Body of pancreas (tissue), 4 donors: ENCODE measurements at regions not wholly inside any gene's neighbourhood (a gene's known extent, or its start where the extent isn't known, plus 50 kb on each side); places are given as distances from the start of the nearest gene placed in this dataset.

Experiments
- ATAC-seq: fragments of 150-250 bp; one replicate; pipeline ENCODE4 v1.9.1; 2016
- DNase-seq, 4 donors: peaks; one replicate each; pipeline ENCODE4 v3.0.0-alpha.2; 2019
- H3K27ac ChIP-seq, 4 donors: fragments of 200-600 bp; sonication (generic); 1 replicate in 3 of 4; 2 replicates in 1 of 4; pipeline versions ENCODE4 v1.5.1 to v1.6.1; 2016 to 2019; ENCODE audit warnings: mild to moderate bottlenecking in 1 of 4, mixed read lengths in 1 of 4, moderate library complexity in 1 of 4
- H3K27me3 ChIP-seq, 2 donors: fragments of 200-600 bp; sonication (generic); one replicate each; pipeline ENCODE4 v1.6.0; 2016; ENCODE audit warnings: mild to moderate bottlenecking in 1 of 2
- H3K36me3 ChIP-seq, 2 donors: fragments of 200-600 bp; sonication (generic); replicated peaks in 1 of 2; 2 replicates each; pipeline ENCODE4 v1.5.1; 2016; ENCODE audit warnings: low read depth in 2 of 2; ENCODE audit not compliant: insufficient read depth in 1 of 2
- H3K4me1 ChIP-seq: fragments of 200-600 bp; sonication (generic); one replicate; pipeline ENCODE4 v1.6.0; 2016
- H3K4me3 ChIP-seq, 2 donors: fragments of 200-600 bp; sonication (generic); 1 replicate in 1 of 2; 2 replicates in 1 of 2; pipeline ENCODE4 v1.5.1; 2016 to 2019
- H3K9me3 ChIP-seq, 3 donors: fragments of 200-600 bp; sonication (generic); 1 replicate in 2 of 3; 2 replicates in 1 of 3; pipeline ENCODE4 v1.5.1; 2016
- CTCF ChIP-seq, 7 experiments: fragments of 450-650 bp in 4 of 7; fragments of 200-600 bp in 3 of 7; sonication (generic) in 3 of 7; IDR thresholded peaks; one replicate each; pipeline ENCODE4 v1.5.1; 2016 to 2019; ENCODE audit warnings: antibody characterized with exemption in 7 of 7
- POLR2A ChIP-seq, 3 donors: fragments of 450-650 bp; IDR thresholded peaks; one replicate each; pipeline ENCODE4 v1.6.1; 2016; ENCODE audit warnings: antibody characterized with exemption in 3 of 3, mild to moderate bottlenecking in 2 of 3
- WGBS, 2 donors: methylation state at CpG; one replicate each; pipeline ENCODE4 v1.1.5; 2017; 5-methylcytosine and 5-hydroxymethylcytosine counted together
- intact Hi-C: fragments of 100-400 bp; cut with DNase I; formaldehyde crosslinking; loops from one replicate; pipeline ENCODE4 v1.15.1; 2023

- WGBS, 2 donors: 67 to 81% methylated on average over 2 of the region's 2 CpGs
- H3K4me3 ChIP-seq: no peak overlapping the region
- no peaks in the 10 kb centered on the region for H3K36me3 ChIP-seq
- H3K4me1 ChIP-seq: no peaks in the 10 kb centered on the region
- ATAC-seq (peak; percentile 47), DNase-seq (peak in 1 of 4 donors; percentile 16)
- H3K27ac ChIP-seq: no peak overlapping the region
- H3K9me3 ChIP-seq: no peaks in the 10 kb centered on the region
- H3K27me3 ChIP-seq: no peaks in the 10 kb centered on the region
- intact Hi-C loops: no loop called here
- TF ChIP-seq CTCF (IDR thresholded peaks at IDR 0.05): no peak
- TF ChIP-seq POLR2A (IDR thresholded peaks at IDR 0.05): no peak
Observed at GRCh38 chr18:23365602-23366001, 87.5 kb upstream of the RIOK3 start.

GRCh38 chr18:23369266-23369665, 83.8 kb upstream of the RIOK3 start:
- H3K27me3 ChIP-seq: no peaks in the 10 kb centered on the region
- intact Hi-C loops: no loop called here
- DNase-seq: no peak
- no peak overlapping the region for H3K4me3 ChIP-seq
- no peak for ATAC-seq
- 91 to 94% methylated on average over 3 of the region's 3 CpGs for WGBS, 2 donors
- no peak overlapping the region for H3K27ac ChIP-seq
- H3K4me1 ChIP-seq: no peaks in the 10 kb centered on the region
- no peaks in the 10 kb centered on the region for H3K9me3 ChIP-seq
- no peaks in the 10 kb centered on the region for H3K36me3 ChIP-seq
- TF ChIP-seq POLR2A (IDR thresholded peaks at IDR 0.05) (no peak), CTCF (IDR thresholded peaks at IDR 0.05) (no peak)

GRCh38 chr18:23373570-23373969, 79.5 kb upstream of the RIOK3 start:
- intact Hi-C loops: no loop called here

GRCh38 chr18:23377669-23378301, 75.3 kb upstream of the RIOK3 start:
- DNase-seq (no peak), ATAC-seq (no peak)
- Histone ChIP-seq H3K36me3 (no peaks in the 10 kb centered on the region), H3K4me3 (no peak overlapping the region), H3K9me3 (no peaks in the 10 kb centered on the region), H3K27ac (peak overlapping the region in 1 of 4 donors; percentile 26), H3K4me1 (peaks cover 6% of the 10 kb centered on the region), H3K27me3 (no peaks in the 10 kb centered on the region)
- 70 to 77% methylated on average over 3 of the region's 3 CpGs for WGBS, 2 donors
- intact Hi-C loops: no loop called here
- TF ChIP-seq POLR2A (IDR thresholded peaks at IDR 0.05): no peak
- TF ChIP-seq CTCF (IDR thresholded peaks at IDR 0.05): no peak

More at GRCh38 chr18:23373570-23373969, 79.5 kb upstream of the RIOK3 start:
- H3K27me3 ChIP-seq: no peaks in the 10 kb centered on the region
- H3K36me3 ChIP-seq: no peaks in the 10 kb centered on the region
- no peak overlapping the region for H3K4me3 ChIP-seq
- no peaks in the 10 kb centered on the region for H3K9me3 ChIP-seq
- ATAC-seq: no peak
- TF ChIP-seq CTCF (IDR thresholded peaks at IDR 0.05): no peak
- no peak for TF ChIP-seq POLR2A (IDR thresholded peaks at IDR 0.05)
- DNase-seq: no peak
- peaks cover 1% of the 10 kb centered on the region for H3K4me1 ChIP-seq
- 96 to 97% methylated on average over 3 of the region's 3 CpGs for WGBS, 2 donors
- no peak overlapping the region for H3K27ac ChIP-seq

GRCh38 chr18:23378302-23378686, 74.8 kb upstream of the RIOK3 start:
- H3K27me3 ChIP-seq: no peaks in the 10 kb centered on the region
- intact Hi-C loops: no loop called here
- no peak for ATAC-seq
- DNase-seq: no peak
- no peak overlapping the region for H3K4me3 ChIP-seq
- H3K9me3 ChIP-seq: no peaks in the 10 kb centered on the region
- H3K27ac ChIP-seq: peak overlapping the region in 1 of 4 donors; percentile 26
- TF ChIP-seq CTCF (IDR thresholded peaks at IDR 0.05): no peak
- TF ChIP-seq POLR2A (IDR thresholded peaks at IDR 0.05): no peak
- H3K36me3 ChIP-seq: no peaks in the 10 kb centered on the region
- WGBS, 2 donors: 68 to 88% methylated on average over 2 of the region's 2 CpGs
- peaks cover 6% of the 10 kb centered on the region for H3K4me1 ChIP-seq
